ENCODE measurements at regions not wholly inside any gene's neighbourhood (a gene's known extent, or its start where the extent isn't known, plus 50 kb on each side); places are given as distances from the start of the nearest gene placed in this dataset.

DNA sequence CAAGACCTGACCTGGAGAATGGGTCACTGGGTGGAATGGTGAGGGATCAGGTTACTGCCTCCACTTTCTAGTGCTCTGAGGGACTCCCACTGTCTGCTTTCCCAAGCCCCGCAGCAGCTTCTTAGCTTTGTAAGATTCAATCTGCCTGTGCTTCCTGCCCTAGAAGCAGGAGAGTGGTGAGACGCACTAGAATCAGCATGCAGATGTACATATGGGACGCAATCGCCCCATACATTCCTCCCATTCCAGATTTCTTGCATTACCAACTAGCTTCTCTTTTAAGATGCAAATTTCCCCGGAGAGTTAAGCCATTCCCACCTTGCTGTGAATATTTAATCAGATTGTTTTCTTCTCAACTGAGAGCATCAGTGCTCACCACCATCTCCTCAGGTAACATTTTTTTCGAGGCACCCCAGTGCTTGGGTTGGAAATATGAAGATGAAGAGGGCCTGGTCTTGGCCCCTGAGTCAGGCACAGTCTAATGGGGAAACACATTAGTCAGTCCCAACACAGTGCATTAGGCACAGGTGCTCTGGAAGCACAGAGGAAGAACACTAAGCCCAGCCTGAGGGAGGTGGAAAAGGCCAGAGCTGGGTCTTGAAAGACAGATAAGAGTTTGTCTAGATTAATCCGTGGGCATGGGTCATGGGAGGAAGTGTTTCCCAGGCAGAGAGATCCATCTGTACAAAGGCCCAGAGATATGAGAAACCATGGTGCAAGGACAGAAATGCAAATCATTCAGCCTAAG lies 66.7 kb upstream of the PRPS1 start:
- no peak overlapping the region for H3K4me3 ChIP-seq
- no peak overlapping the region for H3K27ac ChIP-seq
- in situ Hi-C loops (cut with MboI; ENCODE audit: low sequenced_read_pairs in 4 of 4): no loop called here
- no peak for TF ChIP-seq POLR2A (IDR thresholded peaks at IDR 0.05)
- TF ChIP-seq, protein P1, sequence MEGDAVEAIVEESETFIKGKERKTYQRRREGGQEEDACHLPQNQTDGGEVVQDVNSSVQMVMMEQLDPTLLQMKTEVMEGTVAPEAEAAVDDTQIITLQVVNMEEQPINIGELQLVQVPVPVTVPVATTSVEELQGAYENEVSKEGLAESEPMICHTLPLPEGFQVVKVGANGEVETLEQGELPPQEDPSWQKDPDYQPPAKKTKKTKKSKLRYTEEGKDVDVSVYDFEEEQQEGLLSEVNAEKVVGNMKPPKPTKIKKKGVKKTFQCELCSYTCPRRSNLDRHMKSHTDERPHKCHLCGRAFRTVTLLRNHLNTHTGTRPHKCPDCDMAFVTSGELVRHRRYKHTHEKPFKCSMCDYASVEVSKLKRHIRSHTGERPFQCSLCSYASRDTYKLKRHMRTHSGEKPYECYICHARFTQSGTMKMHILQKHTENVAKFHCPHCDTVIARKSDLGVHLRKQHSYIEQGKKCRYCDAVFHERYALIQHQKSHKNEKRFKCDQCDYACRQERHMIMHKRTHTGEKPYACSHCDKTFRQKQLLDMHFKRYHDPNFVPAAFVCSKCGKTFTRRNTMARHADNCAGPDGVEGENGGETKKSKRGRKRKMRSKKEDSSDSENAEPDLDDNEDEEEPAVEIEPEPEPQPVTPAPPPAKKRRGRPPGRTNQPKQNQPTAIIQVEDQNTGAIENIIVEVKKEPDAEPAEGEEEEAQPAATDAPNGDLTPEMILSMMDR (IDR thresholded peaks at IDR 0.05 in 4 of 5, conservative IDR thresholded peaks at IDR 0.05 in 1 of 5): no peak
- no peaks in the 10 kb centered on the region for H3K9me3 ChIP-seq
- intact Hi-C loops (cut with DNase I; ENCODE audit: low total_unique reads): no loop called here
- DNase-seq (no peak), ATAC-seq (no peak)
- H3K36me3 ChIP-seq: no peaks in the 10 kb centered on the region
- no peaks in the 10 kb centered on the region for H3K27me3 ChIP-seq
- H3K4me1 ChIP-seq: no peaks in the 10 kb centered on the region

DNA sequence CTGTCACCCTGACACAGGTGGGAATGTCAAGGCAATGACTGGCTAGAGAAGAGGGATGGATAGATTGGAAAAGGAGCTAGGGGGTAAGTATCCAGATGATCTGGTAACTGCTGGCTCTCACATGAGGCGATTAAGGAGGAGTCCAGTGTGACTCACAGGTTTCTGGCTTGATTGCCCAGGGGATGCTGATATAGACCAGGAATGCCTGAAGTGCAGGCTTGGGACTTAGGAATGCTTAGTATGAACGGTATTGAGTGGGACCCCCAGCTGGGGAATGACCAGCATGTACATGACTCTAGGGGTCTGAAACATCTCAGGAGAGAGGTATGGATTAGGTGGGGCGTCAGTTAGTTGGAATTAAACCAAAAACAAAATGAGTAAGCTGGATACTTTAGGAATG lies 65.8 kb upstream of the PRPS1 start:
- Histone ChIP-seq H3K4me3 (no peak overlapping the region), H3K27ac (no peak overlapping the region), H3K9me3 (no peaks in the 10 kb centered on the region), H3K36me3 (no peaks in the 10 kb centered on the region), H3K27me3 (no peaks in the 10 kb centered on the region), H3K4me1 (no peaks in the 10 kb centered on the region)
- no peak for DNase-seq
- TF ChIP-seq, protein P1 (IDR thresholded peaks at IDR 0.05 in 4 of 5, conservative IDR thresholded peaks at IDR 0.05 in 1 of 5): no peak
- no peak for TF ChIP-seq POLR2A (IDR thresholded peaks at IDR 0.05)
- ATAC-seq: no peak
- intact Hi-C loops (cut with DNase I; ENCODE audit: low total_unique reads): no loop called here
- in situ Hi-C loops (cut with MboI; ENCODE audit: low sequenced_read_pairs in 4 of 4): no loop called here

DNA sequence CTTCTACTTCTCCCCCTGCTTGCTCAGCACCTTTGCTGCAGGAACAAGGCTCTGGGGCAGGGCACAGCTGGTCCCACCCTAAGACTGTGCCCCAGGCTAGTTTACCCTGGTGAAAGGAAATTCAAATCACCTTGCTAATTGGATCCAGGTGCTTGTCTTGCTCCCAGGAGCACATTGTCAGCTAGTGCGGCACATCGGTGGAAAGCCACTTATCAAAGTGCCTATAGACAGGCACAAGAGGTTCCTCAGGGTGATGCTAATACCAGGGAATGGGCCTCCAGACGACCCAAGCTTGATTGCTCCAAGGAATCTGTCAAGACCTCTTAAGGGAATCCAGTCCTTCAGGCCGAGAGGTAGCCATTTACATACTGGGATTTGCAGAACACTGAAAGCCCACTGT lies 64.5 kb upstream of the PRPS1 start:
- H3K27me3 ChIP-seq: no peaks in the 10 kb centered on the region

DNA sequence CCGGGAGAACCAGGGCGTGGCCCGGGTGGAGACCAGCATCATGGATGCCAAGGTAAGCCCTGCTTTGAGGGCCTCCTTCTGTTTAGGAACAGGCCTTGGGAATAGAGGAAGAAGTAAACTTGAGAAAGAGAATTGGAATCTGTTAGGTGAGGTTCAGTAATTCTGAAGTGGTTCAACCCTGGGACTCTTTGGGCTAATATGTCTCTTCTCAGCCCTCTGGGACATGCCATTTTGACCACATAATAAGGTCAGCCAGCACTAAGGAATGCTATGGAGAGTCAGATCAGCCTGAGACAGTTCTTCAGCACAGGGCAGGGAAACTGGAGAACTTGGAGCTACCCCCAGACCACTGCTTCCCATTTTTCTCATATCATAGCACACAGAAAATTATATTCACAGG lies 63.3 kb upstream of the PRPS1 start:
- intact Hi-C loops (cut with DNase I; ENCODE audit: low total_unique reads): no loop called here
- H3K4me1 ChIP-seq: no peaks in the 10 kb centered on the region
- in situ Hi-C loops (cut with MboI; ENCODE audit: low sequenced_read_pairs in 4 of 4): no loop called here
- H3K36me3 ChIP-seq: no peaks in the 10 kb centered on the region
- H3K27ac ChIP-seq: no peak overlapping the region
- no peaks in the 10 kb centered on the region for H3K9me3 ChIP-seq
- DNase-seq (no peak), ATAC-seq (no peak)
- TF ChIP-seq, protein P1 (IDR thresholded peaks at IDR 0.05 in 4 of 5, conservative IDR thresholded peaks at IDR 0.05 in 1 of 5): no peak
- TF ChIP-seq POLR2A (IDR thresholded peaks at IDR 0.05): no peak
- no peaks in the 10 kb centered on the region for H3K27me3 ChIP-seq
- H3K4me3 ChIP-seq: no peak overlapping the region

More for the DNA sequence above, 64.5 kb upstream of the PRPS1 start:
- no peaks in the 10 kb centered on the region for H3K36me3 ChIP-seq
- ATAC-seq (no peak), DNase-seq (no peak)
- no peak overlapping the region for H3K27ac ChIP-seq
- no peaks in the 10 kb centered on the region for H3K4me1 ChIP-seq
- in situ Hi-C loops (cut with MboI; ENCODE audit: low sequenced_read_pairs in 4 of 4): no loop called here
- intact Hi-C loops (cut with DNase I; ENCODE audit: low total_unique reads): no loop called here
- no peak overlapping the region for H3K4me3 ChIP-seq
- no peaks in the 10 kb centered on the region for H3K9me3 ChIP-seq
- no peak for TF ChIP-seq POLR2A (IDR thresholded peaks at IDR 0.05)
- TF ChIP-seq, protein P1 (IDR thresholded peaks at IDR 0.05 in 4 of 5, conservative IDR thresholded peaks at IDR 0.05 in 1 of 5): no peak
